Kidney epithelial cell (primary cell): ENCODE measurements at regions not wholly inside any gene's neighbourhood (a gene's known extent, or its start where the extent isn't known, plus 50 kb on each side); places are given as distances from the start of the nearest gene placed in this dataset.
A peak's percentile ranks its signal among the peaks of the same experiment; 100 is the strongest.

Source experiments
- DNase-seq: peaks from one replicate; pipeline ENCODE4 v3.0.0-alpha.2; 2010; ENCODE audit warnings: low read depth
- H3K27me3 ChIP-seq: 2 replicates; pipeline ENCODE4 v1.6.0; 2011; ENCODE audit warnings: low read length; ENCODE audit not compliant: control insufficient read depth, insufficient read depth
- H3K36me3 ChIP-seq: 2 replicates; pipeline ENCODE4 v1.5.1; 2011; ENCODE audit warnings: low read length; ENCODE audit not compliant: control insufficient read depth, insufficient read depth
- H3K4me3 ChIP-seq: 2 replicates; pipeline ENCODE4 v1.5.1; 2011; ENCODE audit warnings: low read depth, mild to moderate bottlenecking, control low read depth, low read length
- CTCF ChIP-seq: IDR thresholded peaks from 2 replicates; pipeline ENCODE4 v1.5.1; 2011; ENCODE audit warnings: mild to moderate bottlenecking, moderate library complexity, low read length, control low read depth, inconsistent platforms; ENCODE audit not compliant: insufficient read depth, poor library complexity, severe bottlenecking

GRCh38 chr7:123279949-123280348 is 80.2 kb upstream of the SLC13A1 start:
- Histone ChIP-seq H3K27me3 (no peaks in the 10 kb centered on the region), H3K4me3 (no peak overlapping the region), H3K36me3 (no peaks in the 10 kb centered on the region)
- no peak for DNase-seq
- TF ChIP-seq CTCF, result no peak

DNA sequence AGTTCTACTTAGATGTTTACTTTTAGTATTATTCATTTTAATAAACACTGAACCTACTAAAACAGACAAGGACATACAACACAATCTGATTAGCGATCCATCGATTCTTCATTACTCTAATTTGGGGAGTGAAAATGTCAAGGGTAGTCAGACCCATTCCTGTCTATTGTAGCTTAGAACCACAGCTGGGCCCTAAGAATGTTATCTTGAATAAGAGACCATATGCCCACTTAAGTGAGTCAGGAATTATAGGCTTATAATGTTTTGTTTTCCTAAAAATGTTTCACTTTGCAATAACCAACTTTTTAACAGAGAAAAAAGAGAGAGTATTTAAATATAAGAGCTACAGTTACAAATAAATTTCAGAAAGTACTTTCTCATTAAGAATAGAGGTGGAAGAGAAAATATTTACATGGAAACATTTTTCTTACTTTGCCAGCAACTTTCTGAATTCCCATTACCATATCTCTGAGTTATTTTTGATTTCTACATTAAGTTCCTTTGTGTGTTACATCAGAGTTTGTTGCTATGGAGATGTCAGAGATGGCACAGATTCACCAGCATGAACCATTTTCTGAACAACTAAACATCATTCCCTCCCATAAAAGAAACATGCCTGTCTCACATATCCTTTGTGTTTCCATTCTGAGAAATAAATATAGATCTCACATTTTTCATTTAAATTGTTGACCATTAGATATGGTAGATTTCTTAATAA is 75.4 kb upstream of the SLC13A1 start:
- TF ChIP-seq CTCF, result no peak

DNA sequence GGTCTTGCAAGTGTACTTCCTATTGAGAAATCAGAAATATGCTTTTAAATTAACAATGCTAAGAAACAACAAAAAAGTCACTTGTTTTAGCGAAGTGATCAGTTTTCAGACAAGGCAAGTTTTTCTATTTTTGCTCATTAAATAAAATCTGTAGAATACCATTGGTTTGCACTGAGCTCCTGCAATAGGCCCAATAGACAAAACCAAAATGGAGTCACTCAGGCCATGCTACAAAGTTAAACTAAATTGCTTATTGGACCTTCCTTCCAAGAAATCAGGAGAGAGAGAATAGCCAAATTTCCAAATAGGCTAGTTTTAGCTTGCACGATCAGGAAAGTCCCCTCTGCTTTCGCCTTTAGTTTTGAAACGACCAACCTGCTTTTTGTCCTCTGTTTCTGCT is 73.4 kb upstream of the SLC13A1 start:
- no peak for DNase-seq
- Histone ChIP-seq H3K27me3 (no peaks in the 10 kb centered on the region), H3K36me3 (no peaks in the 10 kb centered on the region), H3K4me3 (no peak overlapping the region)
- TF ChIP-seq CTCF, result no peak

More for the DNA sequence above, 75.4 kb upstream of the SLC13A1 start:
- Histone ChIP-seq H3K4me3 (no peak overlapping the region), H3K36me3 (no peaks in the 10 kb centered on the region), H3K27me3 (no peaks in the 10 kb centered on the region)
- no peak for DNase-seq

GRCh38 chr7:123271856-123272255 is 72.1 kb upstream of the SLC13A1 start:
- Histone ChIP-seq H3K27me3 (no peaks in the 10 kb centered on the region), H3K4me3 (no peak overlapping the region), H3K36me3 (no peaks in the 10 kb centered on the region)
- no peak for DNase-seq
- no peak for TF ChIP-seq CTCF

DNA sequence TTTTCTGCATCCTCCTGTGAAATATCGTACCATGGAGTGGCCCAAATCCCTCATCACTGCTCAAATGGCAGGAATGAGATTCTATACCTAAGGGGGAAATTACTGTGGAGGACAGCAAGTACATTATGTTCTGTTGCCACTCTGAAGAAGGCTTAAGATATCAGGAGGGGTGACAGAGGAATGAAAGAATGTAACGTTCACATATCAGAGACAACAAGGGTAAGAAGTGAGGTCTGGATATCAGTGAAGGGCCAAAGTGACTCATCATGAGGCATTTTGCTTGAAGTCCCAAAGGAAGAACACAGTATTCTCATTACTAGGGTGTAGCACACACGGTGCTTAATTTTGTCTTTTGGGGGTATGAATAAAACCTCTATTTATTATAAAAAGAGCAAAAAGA is 71.5 kb upstream of the SLC13A1 start:
- peak; percentile 5 for DNase-seq
- TF ChIP-seq CTCF, result no peak
- no peaks in the 10 kb centered on the region for H3K36me3 ChIP-seq
- H3K27me3 ChIP-seq, result no peaks in the 10 kb centered on the region
- no peak overlapping the region for H3K4me3 ChIP-seq

DNA sequence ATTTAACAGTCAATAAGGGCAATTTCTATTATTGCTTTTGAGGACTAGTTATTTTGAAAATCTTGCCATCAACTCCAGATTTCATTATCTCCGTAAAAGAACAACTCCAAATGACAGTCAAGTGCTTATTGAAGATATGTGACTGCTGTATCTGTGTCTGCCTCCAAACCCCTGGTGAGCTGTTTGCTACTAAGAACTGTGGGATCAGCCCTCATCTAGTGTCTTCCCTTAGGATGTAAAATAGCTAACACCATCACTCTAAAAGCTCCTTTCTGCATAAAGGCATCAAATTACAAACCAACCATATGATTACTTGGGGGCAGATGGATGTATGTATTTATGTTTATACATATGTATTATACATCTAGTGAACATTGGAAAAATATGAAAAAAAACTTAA is 70.8 kb upstream of the SLC13A1 start:
- no peaks in the 10 kb centered on the region for H3K36me3 ChIP-seq
- TF ChIP-seq CTCF, result no peak
- no peak overlapping the region for H3K4me3 ChIP-seq
- no peak for DNase-seq
- H3K27me3 ChIP-seq, result no peaks in the 10 kb centered on the region
